Neural crest cell (in vitro differentiated cells): ENCODE measurements at regions not wholly inside any gene's neighbourhood (a gene's known extent, or its start where the extent isn't known, plus 50 kb on each side); places are given as distances from the start of the nearest gene placed in this dataset.

Source experiments
- DNase-seq: peaks from one replicate; pipeline ENCODE4 v3.0.0; 2021; ENCODE audit warnings: low read depth, mixed read lengths, low spot score
- H3K27ac Mint-ChIP-seq: one replicate; pipeline ENCODE4 v1.8.0; 2021; ENCODE audit warnings: mild to moderate bottlenecking, mixed read lengths; ENCODE audit not compliant: unreplicated experiment
- H3K27me3 Mint-ChIP-seq: 2 replicates; pipeline ENCODE4 v1.8.0; 2021; ENCODE audit warnings: low read depth, mild to moderate bottlenecking, mixed read lengths
- H3K36me3 Mint-ChIP-seq: 2 replicates; pipeline ENCODE4 v1.8.0; 2021; ENCODE audit warnings: low read depth, mild to moderate bottlenecking, mixed read lengths
- H3K4me1 Mint-ChIP-seq: 2 replicates; pipeline ENCODE4 v1.8.0; 2021; ENCODE audit warnings: mixed read lengths
- H3K4me3 Mint-ChIP-seq: one replicate; pipeline ENCODE4 v1.8.0; 2021; ENCODE audit warnings: mild to moderate bottlenecking, mixed read lengths
- H3K9me3 Mint-ChIP-seq: 2 replicates; pipeline ENCODE4 v1.8.0; 2021; ENCODE audit warnings: mixed read lengths
- TF ChIP-seq, protein P1 (sequence below): fragments of 200-600 bp; sonication (generic); conservative IDR thresholded peaks from 2 replicates; pipeline ENCODE4 v1.5.0; 2021; ENCODE audit warnings: antibody characterized with exemption, mild to moderate bottlenecking

DNA sequence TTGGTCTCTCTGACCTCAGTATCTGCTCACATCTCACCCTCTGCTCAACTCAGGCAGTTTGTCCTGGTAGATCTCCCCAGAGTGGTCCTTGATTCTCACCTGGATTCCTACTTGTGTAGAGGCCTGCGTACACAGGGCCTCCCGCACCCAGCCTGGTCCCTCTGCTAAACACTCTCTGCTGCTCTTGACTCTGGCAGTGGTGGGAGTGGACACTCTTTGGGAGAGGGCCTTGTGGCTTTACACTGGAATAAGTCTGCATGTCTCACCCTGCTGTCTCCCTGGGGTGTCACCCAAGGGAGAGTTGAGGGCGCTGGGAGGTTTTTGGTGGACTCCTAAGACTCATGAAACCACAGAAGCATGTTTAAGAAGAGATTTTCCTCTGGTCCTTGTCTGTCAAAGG is 57.3 kb upstream of the ECI2 start:
- Mint-ChIP-seq H3K4me3 (no peak overlapping the region), H3K9me3 (peaks cover 2% of the 10 kb centered on the region), H3K27me3 (no peaks in the 10 kb centered on the region)

DNA sequence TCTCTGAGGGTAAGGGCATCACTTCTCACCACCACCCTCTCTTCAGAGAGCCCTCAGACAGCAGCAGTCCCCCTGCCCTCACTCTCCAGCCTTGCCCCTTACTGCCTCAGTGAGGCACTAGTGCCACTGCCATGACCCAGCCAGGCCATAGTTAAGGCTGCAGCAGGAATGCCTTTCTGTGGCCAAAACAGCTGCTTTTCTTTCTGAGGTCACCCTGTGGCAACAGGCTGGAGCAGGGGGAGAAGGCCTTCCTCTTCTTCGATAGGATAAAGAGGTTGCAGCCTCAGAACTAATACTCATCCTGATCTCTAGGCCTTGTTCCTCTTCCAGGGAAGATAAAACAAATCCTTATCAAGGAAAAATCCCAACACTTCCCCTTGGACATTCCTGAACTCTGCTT is 56.8 kb upstream of the ECI2 start:
- H3K4me3 Mint-ChIP-seq = no peak overlapping the region
- peaks cover 2% of the 10 kb centered on the region for H3K9me3 Mint-ChIP-seq
- H3K4me1 Mint-ChIP-seq = peaks cover 6% of the 10 kb centered on the region
- TF ChIP-seq, protein P1, sequence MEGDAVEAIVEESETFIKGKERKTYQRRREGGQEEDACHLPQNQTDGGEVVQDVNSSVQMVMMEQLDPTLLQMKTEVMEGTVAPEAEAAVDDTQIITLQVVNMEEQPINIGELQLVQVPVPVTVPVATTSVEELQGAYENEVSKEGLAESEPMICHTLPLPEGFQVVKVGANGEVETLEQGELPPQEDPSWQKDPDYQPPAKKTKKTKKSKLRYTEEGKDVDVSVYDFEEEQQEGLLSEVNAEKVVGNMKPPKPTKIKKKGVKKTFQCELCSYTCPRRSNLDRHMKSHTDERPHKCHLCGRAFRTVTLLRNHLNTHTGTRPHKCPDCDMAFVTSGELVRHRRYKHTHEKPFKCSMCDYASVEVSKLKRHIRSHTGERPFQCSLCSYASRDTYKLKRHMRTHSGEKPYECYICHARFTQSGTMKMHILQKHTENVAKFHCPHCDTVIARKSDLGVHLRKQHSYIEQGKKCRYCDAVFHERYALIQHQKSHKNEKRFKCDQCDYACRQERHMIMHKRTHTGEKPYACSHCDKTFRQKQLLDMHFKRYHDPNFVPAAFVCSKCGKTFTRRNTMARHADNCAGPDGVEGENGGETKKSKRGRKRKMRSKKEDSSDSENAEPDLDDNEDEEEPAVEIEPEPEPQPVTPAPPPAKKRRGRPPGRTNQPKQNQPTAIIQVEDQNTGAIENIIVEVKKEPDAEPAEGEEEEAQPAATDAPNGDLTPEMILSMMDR = no peak
- no peaks in the 10 kb centered on the region for H3K36me3 Mint-ChIP-seq
- DNase-seq = no peak
- no peaks in the 10 kb centered on the region for H3K27me3 Mint-ChIP-seq
- no peak overlapping the region for H3K27ac Mint-ChIP-seq

More for the DNA sequence above, 57.3 kb upstream of the ECI2 start:
- TF ChIP-seq, protein P1 = no peak
- no peaks in the 10 kb centered on the region for H3K36me3 Mint-ChIP-seq
- DNase-seq = no peak
- no peak overlapping the region for H3K27ac Mint-ChIP-seq
- peaks cover 10% of the 10 kb centered on the region for H3K4me1 Mint-ChIP-seq

DNA sequence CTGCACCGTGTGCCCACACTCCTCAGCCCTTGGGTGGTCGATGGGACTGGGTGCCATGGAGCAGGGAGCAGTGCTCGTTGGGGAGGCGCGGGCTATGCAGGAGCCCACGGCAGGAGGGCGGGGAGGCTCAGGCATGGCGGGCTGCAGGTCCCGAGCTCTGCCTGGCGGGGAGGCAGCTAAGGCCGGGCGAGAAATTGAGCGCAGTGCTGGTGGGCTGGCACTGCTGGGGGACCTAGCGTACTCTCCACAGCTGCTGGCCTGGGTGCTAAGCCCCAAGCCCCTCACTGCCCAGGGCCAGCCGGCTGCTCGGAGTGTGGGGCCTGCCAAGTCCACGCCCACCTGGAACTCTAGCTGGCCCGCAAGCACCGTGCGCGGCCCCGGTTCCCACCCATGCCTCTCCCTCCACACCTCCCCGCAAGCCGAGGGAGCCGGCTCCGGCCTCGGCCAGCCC is 55.9 kb upstream of the ECI2 start:
- H3K36me3 Mint-ChIP-seq = no peaks in the 10 kb centered on the region
- no peak overlapping the region for H3K4me3 Mint-ChIP-seq
- H3K27ac Mint-ChIP-seq = no peak overlapping the region
- TF ChIP-seq, protein P1 = no peak
- peaks cover 2% of the 10 kb centered on the region for H3K9me3 Mint-ChIP-seq
- DNase-seq = no peak
- H3K4me1 Mint-ChIP-seq = peaks cover 4% of the 10 kb centered on the region
- no peaks in the 10 kb centered on the region for H3K27me3 Mint-ChIP-seq

DNA sequence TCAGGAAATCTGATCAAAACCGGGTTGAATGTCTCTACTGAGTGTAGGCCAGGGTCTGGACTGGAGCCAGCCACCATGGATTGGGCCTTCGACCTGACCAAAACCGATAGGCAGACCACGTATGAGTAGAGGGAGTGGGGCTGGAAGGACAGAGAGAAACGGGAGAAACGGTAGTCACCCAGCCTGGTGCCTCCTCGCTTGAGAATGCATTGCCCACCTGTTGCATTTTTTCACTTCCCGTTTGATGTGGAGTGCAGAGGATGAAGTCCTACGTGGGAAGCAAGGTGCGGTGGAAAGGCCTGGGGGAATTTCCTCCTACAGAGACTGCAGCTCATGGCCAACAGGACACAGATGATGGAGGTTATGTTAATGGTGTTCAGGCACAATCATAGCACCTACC is 53.9 kb upstream of the ECI2 start:
- TF ChIP-seq, protein P1 = no peak
- Mint-ChIP-seq H3K4me3 (no peak overlapping the region), H3K36me3 (no peaks in the 10 kb centered on the region), H3K27me3 (no peaks in the 10 kb centered on the region), H3K4me1 (no peaks in the 10 kb centered on the region), H3K27ac (peak overlapping the region; percentile 19), H3K9me3 (peaks cover 8% of the 10 kb centered on the region)
- no peak for DNase-seq

DNA sequence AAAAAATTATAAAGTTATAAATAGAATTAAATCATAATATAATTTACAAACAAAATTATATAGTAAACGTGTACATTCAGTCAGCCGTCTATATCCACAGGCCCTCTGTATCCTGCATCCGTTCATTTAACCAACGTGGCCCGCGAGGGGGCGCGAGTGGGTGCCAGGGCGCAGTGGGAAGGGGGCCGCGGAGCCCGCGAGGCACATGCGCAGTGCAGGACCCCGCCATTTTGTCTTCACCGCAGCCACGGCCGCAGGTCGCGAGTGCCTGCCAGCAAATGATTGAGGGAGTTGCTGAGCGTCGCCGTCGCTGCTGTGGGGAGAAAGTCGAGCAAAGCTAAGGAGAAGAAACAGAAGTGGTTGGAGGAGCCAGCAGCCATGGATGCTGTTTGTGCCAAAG is 53.4 kb upstream of the ECI2 start:
- Mint-ChIP-seq H3K27ac (no peak overlapping the region), H3K36me3 (no peaks in the 10 kb centered on the region), H3K9me3 (peaks cover 8% of the 10 kb centered on the region), H3K27me3 (no peaks in the 10 kb centered on the region), H3K4me3 (no peak overlapping the region), H3K4me1 (no peaks in the 10 kb centered on the region)
- TF ChIP-seq, protein P1 = no peak
- no peak for DNase-seq

DNA sequence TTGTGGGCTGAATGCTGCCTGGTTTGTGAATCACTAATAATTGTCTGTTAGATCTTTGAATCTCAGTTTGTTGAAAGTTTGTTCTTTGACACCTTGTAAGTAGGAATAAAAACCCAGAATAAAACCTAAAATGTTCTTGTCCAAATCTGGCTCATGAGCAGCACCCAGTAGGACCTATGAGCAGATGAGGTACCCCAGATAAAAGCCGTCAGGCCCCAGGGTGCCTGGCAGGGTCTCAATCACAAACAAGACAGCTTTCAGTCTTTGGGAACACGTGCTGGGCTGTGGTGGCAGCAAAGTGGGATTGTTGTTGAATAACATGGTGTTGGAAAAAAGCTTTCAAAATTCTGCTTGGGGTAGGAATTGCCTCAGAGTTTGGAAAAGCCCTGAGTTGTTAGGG is 52.1 kb upstream of the ECI2 start:
- H3K9me3 Mint-ChIP-seq = peaks cover 8% of the 10 kb centered on the region
- no peaks in the 10 kb centered on the region for H3K36me3 Mint-ChIP-seq
- TF ChIP-seq, protein P1 = no peak
- no peak overlapping the region for H3K4me3 Mint-ChIP-seq
- no peak for DNase-seq
- no peaks in the 10 kb centered on the region for H3K27me3 Mint-ChIP-seq
- no peaks in the 10 kb centered on the region for H3K4me1 Mint-ChIP-seq
- H3K27ac Mint-ChIP-seq = peak overlapping the region; percentile 60
